HEK293 (cell line): ENCODE measurements at regions not wholly inside any gene's neighbourhood (a gene's known extent, or its start where the extent isn't known, plus 50 kb on each side); places are given as distances from the start of the nearest gene placed in this dataset.

ENCODE experiments used
- CTCF ChIA-PET: fragments of 350-600 bp; formaldehyde crosslinking; extraction: SDS; loops from one replicate; lab custom pipeline; 2021; ENCODE audit warnings: antibody characterized with exemption; lab: Yijun Ruan, JAX
- POLR2A ChIA-PET: fragments of 300-600 bp; formaldehyde crosslinking; extraction: SDS; loops from one replicate; lab custom pipeline; 2020; ENCODE audit warnings: antibody characterized with exemption, inconsistent platforms; lab: Yijun Ruan, JAX
- H3K27ac ChIP-seq: fragments of 200-500 bp; sonication (Bioruptor generic); 2 replicates; pipeline ENCODE4 v1.5.1; 2014; ENCODE audit warnings: low read depth, low read length, control low read depth, inconsistent platforms; ENCODE audit errors: extremely low read depth
- H3K36me3 ChIP-seq, 2 experiments: fragments of 200-500 bp in 1 of 2; sonication (Bioruptor generic) in 1 of 2; 1 replicate in 1 of 2; 2 replicates in 1 of 2; pipeline ENCODE4 v1.5.1; 2014 to 2017; ENCODE audit warnings: inconsistent platforms in 2 of 2, low read length in 2 of 2; ENCODE audit not compliant: control insufficient read depth in 2 of 2, insufficient read depth in 1 of 2
- H3K4me1 ChIP-seq: fragments of 200-500 bp; sonication (Bioruptor generic); 2 replicates; pipeline ENCODE4 v1.5.1; 2014; ENCODE audit warnings: mild to moderate bottlenecking, low read length, inconsistent platforms; ENCODE audit not compliant: control insufficient read depth, insufficient read depth
- H3K4me3 ChIP-seq: 2 replicates; pipeline ENCODE4 v1.5.1; 2011; ENCODE audit warnings: low read depth, mild to moderate bottlenecking, control low read depth, low read length, moderate library complexity
- H3K9me3 ChIP-seq: fragments of 200-500 bp; sonication (Bioruptor generic); 2 replicates; pipeline ENCODE4 v1.5.1; 2014; ENCODE audit warnings: low read depth, low read length, inconsistent platforms; ENCODE audit not compliant: control insufficient read depth, insufficient read depth
- GFI1B ChIP-seq: fragments of 450-650 bp; formaldehyde crosslinking; IDR thresholded peaks from 2 replicates; pipeline ENCODE4 v1.5.1; 2016; ENCODE audit warnings: missing biosample characterization, missing genetic modification characterization
- OVOL3 ChIP-seq: fragments of 450-650 bp; formaldehyde crosslinking; IDR thresholded peaks from 2 replicates; pipeline ENCODE4 v1.5.1; 2016; ENCODE audit warnings: missing biosample characterization, missing genetic modification characterization
- PBX3 ChIP-seq: sonication (generic); formaldehyde crosslinking; IDR thresholded peaks from 2 replicates; pipeline ENCODE4 v1.8.1; 2022; ENCODE audit warnings: mild to moderate bottlenecking, moderate library complexity, missing genetic modification reagents
- TCF7L2 ChIP-seq: IDR thresholded peaks from 2 replicates; pipeline ENCODE4 v1.6.1; 2011; ENCODE audit warnings: low read depth, mild to moderate bottlenecking, inconsistent platforms, low read length, moderate library complexity, borderline replicate concordance
- ZBTB10 ChIP-seq: fragments of 450-650 bp; formaldehyde crosslinking; IDR thresholded peaks from 2 replicates; pipeline ENCODE4 v1.5.1; 2016; ENCODE audit warnings: missing biosample characterization, missing genetic modification characterization
- ZEB2 ChIP-seq: fragments of 450-650 bp; formaldehyde crosslinking; IDR thresholded peaks from 2 replicates; pipeline ENCODE4 v1.5.1; 2016; ENCODE audit warnings: missing biosample characterization, missing genetic modification characterization
- ZFP69B ChIP-seq: fragments of 450-650 bp; formaldehyde crosslinking; IDR thresholded peaks from 2 replicates; pipeline ENCODE4 v1.5.1; 2016; ENCODE audit warnings: missing biosample characterization, missing genetic modification characterization
- ZNF169 ChIP-seq: fragments of 450-650 bp; formaldehyde crosslinking; IDR thresholded peaks from 2 replicates; pipeline ENCODE4 v1.5.1; 2016; ENCODE audit warnings: missing biosample characterization, missing genetic modification characterization
- ZNF274 ChIP-seq, 2 experiments: fragments of 200-500 bp in 1 of 2; fragments of 450-650 bp in 1 of 2; sonication (Bioruptor generic) in 1 of 2; formaldehyde crosslinking in 1 of 2; IDR thresholded peaks; 2 replicates each; pipeline versions ENCODE4 v1.5.1 to v1.6.1; 2014 to 2016; ENCODE audit warnings: borderline replicate concordance in 1 of 2, inconsistent platforms in 1 of 2, low read length in 1 of 2, missing biosample characterization in 1 of 2, missing genetic modification characterization in 1 of 2
- ZNF302 ChIP-seq: fragments of 450-650 bp; formaldehyde crosslinking; IDR thresholded peaks from 2 replicates; pipeline ENCODE4 v1.5.1; 2016; ENCODE audit warnings: missing biosample characterization, missing genetic modification characterization, low read depth
- ZNF311 ChIP-seq: fragments of 450-650 bp; formaldehyde crosslinking; IDR thresholded peaks from 2 replicates; pipeline ENCODE4 v1.5.1; 2017; ENCODE audit warnings: missing biosample characterization, missing genetic modification characterization, borderline replicate concordance
- ZNF416 ChIP-seq: fragments of 450-650 bp; formaldehyde crosslinking; IDR thresholded peaks from 2 replicates; pipeline ENCODE4 v1.5.1; 2016; ENCODE audit warnings: missing biosample characterization, missing genetic modification characterization
- ZNF521 ChIP-seq: fragments of 450-650 bp; formaldehyde crosslinking; IDR thresholded peaks from 2 replicates; pipeline ENCODE4 v1.5.1; 2017; ENCODE audit warnings: missing biosample characterization, mild to moderate bottlenecking, missing genetic modification characterization
- ZNF555 ChIP-seq: fragments of 450-650 bp; formaldehyde crosslinking; conservative IDR thresholded peaks from 2 replicates; pipeline ENCODE4 v1.5.1; 2017; ENCODE audit warnings: missing biosample characterization, mild to moderate bottlenecking, missing genetic modification characterization, inconsistent platforms
- ZNF626 ChIP-seq: fragments of 450-650 bp; sonication (Bioruptor Pico); formaldehyde crosslinking; IDR thresholded peaks from 2 replicates; pipeline ENCODE4 v1.5.1; 2018; ENCODE audit warnings: missing biosample characterization, missing genetic modification characterization, inconsistent platforms
- TF ChIP-seq, protein P1 (sequence below): fragments of 450-650 bp; formaldehyde crosslinking; IDR thresholded peaks from 2 replicates; pipeline ENCODE4 v1.5.1; 2016; ENCODE audit warnings: missing biosample characterization, missing genetic modification characterization
- TF ChIP-seq, protein P2 (sequence below): fragments of 450-650 bp; formaldehyde crosslinking; IDR thresholded peaks from 2 replicates; pipeline ENCODE4 v1.5.1; 2017; ENCODE audit warnings: missing biosample characterization, mild to moderate bottlenecking, missing genetic modification characterization, moderate library complexity
- TF ChIP-seq, protein P3 (sequence below): fragments of 450-650 bp; formaldehyde crosslinking; IDR thresholded peaks from 2 replicates; pipeline ENCODE4; 2016; ENCODE audit warnings: missing biosample characterization, missing genetic modification characterization
- TF ChIP-seq, protein P4 (sequence below): fragments of 450-650 bp; formaldehyde crosslinking; IDR thresholded peaks from 2 replicates; pipeline ENCODE4 v1.5.1; 2016; ENCODE audit warnings: missing biosample characterization, missing genetic modification characterization, borderline replicate concordance
- TF ChIP-seq, protein P5 (sequence below): fragments of 450-650 bp; formaldehyde crosslinking; IDR thresholded peaks from 2 replicates; pipeline ENCODE4 v1.5.1; 2016; ENCODE audit warnings: missing biosample characterization, missing genetic modification characterization

DNA sequence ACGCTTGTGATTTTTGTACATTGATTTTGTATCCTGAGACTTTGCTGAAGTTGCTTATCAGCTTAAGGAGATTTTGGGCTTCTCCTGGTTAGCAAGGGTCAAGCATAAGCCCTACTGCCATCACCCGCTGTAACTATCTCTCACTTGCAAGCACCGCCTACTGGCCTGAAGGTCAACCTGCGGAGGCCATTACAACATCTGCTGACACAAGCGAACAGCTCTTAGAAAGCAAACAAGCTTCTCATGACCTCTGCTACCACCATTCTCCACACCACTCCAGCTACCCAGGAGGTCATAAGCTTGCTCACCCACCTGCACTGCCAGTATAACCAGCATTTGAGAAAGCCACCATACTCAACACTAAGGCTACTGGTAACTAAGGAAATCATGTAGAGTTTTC is 288.4 kb upstream of the KIRREL3 start:
- ChIA-PET CTCF (no interaction called here), POLR2A (no interaction called here)
- H3K36me3 ChIP-seq: no peaks in the 10 kb centered on the region
- H3K4me3 ChIP-seq: no peak overlapping the region
- no peaks in the 10 kb centered on the region for H3K4me1 ChIP-seq
- TF ChIP-seq OVOL3 (tag by site-specific recombination) (no peak), ZEB2 (tag by site-specific recombination) (no peak), ZNF311 (tag by site-specific recombination) (no peak), ZNF169 (tag by site-specific recombination) (no peak), ZNF416 (tag by site-specific recombination) (no peak), ZNF302 (no peak), ZBTB10 (tag by site-specific recombination) (no peak), ZNF274 (IDR thresholded peaks at IDR 0.05; ENCODE audit: low read length) (no peak), ZNF274 (tag by site-specific recombination; IDR thresholded peaks at IDR 0.05; ENCODE audit: borderline replicate concordance) (no peak), PBX3 (CRISPR knock-in tag) (no peak)
- TF ChIP-seq, protein P1, sequence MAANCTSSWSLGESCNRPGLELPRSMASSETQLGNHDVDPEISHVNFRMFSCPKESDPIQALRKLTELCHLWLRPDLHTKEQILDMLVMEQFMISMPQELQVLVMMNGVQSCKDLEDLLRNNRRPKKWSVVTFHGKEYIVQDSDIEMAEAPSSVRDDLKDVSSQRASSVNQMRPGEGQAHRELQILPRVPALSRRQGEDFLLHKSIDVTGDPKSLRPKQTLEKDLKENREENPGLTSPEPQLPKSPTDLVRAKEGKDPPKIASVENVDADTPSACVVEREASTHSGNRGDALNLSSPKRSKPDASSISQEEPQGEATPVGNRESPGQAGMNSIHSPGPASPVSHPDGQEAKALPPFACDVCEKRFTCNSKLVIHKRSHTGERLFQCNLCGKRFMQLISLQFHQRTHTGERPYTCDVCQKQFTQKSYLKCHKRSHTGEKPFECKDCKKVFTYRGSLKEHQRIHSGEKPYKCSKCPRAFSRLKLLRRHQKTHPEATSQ (tag by site-specific recombination): no peak
- TF ChIP-seq, protein P2, sequence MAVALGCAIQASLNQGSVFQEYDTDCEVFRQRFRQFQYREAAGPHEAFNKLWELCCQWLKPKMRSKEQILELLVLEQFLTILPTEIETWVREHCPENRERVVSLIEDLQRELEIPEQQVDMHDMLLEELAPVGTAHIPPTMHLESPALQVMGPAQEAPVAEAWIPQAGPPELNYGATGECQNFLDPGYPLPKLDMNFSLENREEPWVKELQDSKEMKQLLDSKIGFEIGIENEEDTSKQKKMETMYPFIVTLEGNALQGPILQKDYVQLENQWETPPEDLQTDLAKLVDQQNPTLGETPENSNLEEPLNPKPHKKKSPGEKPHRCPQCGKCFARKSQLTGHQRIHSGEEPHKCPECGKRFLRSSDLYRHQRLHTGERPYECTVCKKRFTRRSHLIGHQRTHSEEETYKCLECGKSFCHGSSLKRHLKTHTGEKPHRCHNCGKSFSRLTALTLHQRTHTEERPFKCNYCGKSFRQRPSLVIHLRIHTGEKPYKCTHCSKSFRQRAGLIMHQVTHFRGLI (tag by site-specific recombination): no peak
- TF ChIP-seq, protein P3, sequence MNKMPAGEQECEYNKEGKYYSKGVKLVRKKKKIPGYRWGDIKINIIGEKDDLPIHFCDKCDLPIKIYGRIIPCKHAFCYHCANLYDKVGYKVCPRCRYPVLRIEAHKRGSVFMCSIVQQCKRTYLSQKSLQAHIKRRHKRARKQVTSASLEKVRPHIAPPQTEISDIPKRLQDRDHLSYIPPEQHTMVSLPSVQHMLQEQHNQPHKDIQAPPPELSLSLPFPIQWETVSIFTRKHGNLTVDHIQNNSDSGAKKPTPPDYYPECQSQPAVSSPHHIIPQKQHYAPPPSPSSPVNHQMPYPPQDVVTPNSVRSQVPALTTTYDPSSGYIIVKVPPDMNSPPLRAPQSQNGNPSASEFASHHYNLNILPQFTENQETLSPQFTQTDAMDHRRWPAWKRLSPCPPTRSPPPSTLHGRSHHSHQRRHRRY (tag by site-specific recombination): no peak
- H3K9me3 ChIP-seq: no peaks in the 10 kb centered on the region
- no peak overlapping the region for H3K27ac ChIP-seq

DNA sequence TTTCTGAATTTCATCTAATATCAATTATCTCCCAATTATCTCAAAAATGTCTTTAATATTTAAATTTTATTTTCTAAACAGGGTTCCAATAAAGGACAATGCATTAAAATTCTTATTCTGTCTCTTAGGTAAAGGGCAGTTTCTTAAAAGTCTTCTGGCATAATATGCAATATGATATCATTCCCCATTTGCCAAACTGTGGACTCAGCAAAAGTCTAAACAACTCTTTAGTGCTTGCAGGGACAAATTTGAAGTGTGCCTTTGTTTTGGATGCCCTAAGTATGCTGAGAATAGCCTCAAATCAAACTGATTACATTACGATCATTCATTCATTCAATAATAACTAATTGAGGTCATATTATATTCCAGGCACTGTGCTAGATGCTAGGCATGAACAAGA is 281.0 kb upstream of the KIRREL3 start:
- H3K36me3 ChIP-seq: no peaks in the 10 kb centered on the region
- H3K4me1 ChIP-seq: no peaks in the 10 kb centered on the region
- ChIA-PET CTCF (no interaction called here), POLR2A (no interaction called here)
- H3K4me3 ChIP-seq: no peak overlapping the region
- H3K27ac ChIP-seq: no peak overlapping the region
- TF ChIP-seq ZEB2 (tag by site-specific recombination) (no peak), ZNF521 (tag by site-specific recombination) (no peak), ZFP69B (no peak), TCF7L2 (no peak), ZNF555 (tag by site-specific recombination) (no peak), GFI1B (tag by site-specific recombination) (no peak), ZNF626 (tag by site-specific recombination) (no peak)
- TF ChIP-seq, protein P4, sequence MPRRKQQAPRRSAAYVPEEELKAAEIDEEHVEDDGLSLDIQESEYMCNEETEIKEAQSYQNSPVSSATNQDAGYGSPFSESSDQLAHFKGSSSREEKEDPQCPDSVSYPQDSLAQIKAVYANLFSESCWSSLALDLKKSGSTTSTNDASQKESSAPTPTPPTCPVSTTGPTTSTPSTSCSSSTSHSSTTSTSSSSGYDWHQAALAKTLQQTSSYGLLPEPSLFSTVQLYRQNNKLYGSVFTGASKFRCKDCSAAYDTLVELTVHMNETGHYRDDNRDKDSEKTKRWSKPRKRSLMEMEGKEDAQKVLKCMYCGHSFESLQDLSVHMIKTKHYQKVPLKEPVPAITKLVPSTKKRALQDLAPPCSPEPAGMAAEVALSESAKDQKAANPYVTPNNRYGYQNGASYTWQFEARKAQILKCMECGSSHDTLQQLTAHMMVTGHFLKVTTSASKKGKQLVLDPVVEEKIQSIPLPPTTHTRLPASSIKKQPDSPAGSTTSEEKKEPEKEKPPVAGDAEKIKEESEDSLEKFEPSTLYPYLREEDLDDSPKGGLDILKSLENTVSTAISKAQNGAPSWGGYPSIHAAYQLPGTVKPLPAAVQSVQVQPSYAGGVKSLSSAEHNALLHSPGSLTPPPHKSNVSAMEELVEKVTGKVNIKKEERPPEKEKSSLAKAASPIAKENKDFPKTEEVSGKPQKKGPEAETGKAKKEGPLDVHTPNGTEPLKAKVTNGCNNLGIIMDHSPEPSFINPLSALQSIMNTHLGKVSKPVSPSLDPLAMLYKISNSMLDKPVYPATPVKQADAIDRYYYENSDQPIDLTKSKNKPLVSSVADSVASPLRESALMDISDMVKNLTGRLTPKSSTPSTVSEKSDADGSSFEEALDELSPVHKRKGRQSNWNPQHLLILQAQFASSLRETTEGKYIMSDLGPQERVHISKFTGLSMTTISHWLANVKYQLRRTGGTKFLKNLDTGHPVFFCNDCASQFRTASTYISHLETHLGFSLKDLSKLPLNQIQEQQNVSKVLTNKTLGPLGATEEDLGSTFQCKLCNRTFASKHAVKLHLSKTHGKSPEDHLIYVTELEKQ (tag by site-specific recombination): no peak
- TF ChIP-seq, protein P5, sequence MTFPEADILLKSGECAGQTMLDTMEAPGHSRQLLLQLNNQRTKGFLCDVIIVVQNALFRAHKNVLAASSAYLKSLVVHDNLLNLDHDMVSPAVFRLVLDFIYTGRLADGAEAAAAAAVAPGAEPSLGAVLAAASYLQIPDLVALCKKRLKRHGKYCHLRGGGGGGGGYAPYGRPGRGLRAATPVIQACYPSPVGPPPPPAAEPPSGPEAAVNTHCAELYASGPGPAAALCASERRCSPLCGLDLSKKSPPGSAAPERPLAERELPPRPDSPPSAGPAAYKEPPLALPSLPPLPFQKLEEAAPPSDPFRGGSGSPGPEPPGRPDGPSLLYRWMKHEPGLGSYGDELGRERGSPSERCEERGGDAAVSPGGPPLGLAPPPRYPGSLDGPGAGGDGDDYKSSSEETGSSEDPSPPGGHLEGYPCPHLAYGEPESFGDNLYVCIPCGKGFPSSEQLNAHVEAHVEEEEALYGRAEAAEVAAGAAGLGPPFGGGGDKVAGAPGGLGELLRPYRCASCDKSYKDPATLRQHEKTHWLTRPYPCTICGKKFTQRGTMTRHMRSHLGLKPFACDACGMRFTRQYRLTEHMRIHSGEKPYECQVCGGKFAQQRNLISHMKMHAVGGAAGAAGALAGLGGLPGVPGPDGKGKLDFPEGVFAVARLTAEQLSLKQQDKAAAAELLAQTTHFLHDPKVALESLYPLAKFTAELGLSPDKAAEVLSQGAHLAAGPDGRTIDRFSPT (tag by site-specific recombination): no peak
- H3K9me3 ChIP-seq: no peaks in the 10 kb centered on the region
